ENCODE measurements at regions not wholly inside any gene's neighbourhood (a gene's known extent, or its start where the extent isn't known, plus 50 kb on each side); places are given as distances from the start of the nearest gene placed in this dataset.
"Not testable (repeated sequence)": the region's sequence is repeated elsewhere in the genome, so short reads cannot be mapped to it uniquely, and the experiment has no call there.

DNA sequence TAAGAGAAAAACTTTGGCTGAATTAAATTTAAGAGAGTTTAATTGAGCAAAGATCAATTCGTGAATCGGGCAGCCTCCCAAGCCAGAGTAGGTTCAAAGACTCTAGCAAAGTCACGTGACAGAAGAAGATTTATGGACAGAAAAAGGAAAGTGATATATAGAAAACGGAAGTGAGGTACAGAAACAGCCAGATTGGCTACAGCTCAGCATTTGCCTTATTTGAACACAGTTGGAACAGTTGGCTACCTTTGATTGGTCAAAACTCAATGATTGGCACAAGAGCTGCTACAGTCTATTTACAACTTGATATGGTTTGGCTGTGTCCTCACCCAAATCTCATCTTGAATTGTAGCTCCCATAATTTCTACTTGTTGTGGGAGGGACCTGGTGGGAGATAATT is 102.6 kb downstream of the PLG start:
- ATAC-seq, result no peak

DNA sequence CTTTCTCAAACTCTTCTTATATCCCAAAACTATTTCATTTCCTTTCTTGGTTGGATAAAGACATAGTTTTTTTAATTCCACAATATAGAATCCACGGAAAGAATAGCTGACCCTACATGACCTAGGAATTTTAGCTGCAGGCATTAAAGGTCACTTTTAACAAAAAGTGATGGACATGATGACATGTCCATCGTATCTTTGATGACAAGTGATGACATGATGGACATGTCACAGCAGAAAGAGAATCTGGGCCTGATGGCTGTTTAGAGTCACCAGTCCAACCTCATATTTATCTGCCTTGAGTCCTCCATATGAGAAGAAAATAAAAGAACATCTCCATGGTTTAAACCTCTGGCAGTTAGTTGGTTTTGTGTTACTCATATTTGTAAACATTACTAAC is 106.2 kb downstream of the PLG start:
- no peak for ATAC-seq

More for the DNA sequence above, 102.6 kb downstream of the PLG start:
- H3K27me3 Mint-ChIP-seq, result no peaks in the 10 kb centered on the region
- H3K36me3 Mint-ChIP-seq, result no peaks in the 10 kb centered on the region
- no peak for DNase-seq
- no peaks in the 10 kb centered on the region for H3K4me1 Mint-ChIP-seq
- CTCF ChIA-PET, result no interaction called here
- H3K4me3 Mint-ChIP-seq, result no peak overlapping the region
- H3K27ac Mint-ChIP-seq, result no peak overlapping the region
- H3K9me3 Mint-ChIP-seq (ENCODE audit: low read depth), result peaks cover 4% of the 10 kb centered on the region

DNA sequence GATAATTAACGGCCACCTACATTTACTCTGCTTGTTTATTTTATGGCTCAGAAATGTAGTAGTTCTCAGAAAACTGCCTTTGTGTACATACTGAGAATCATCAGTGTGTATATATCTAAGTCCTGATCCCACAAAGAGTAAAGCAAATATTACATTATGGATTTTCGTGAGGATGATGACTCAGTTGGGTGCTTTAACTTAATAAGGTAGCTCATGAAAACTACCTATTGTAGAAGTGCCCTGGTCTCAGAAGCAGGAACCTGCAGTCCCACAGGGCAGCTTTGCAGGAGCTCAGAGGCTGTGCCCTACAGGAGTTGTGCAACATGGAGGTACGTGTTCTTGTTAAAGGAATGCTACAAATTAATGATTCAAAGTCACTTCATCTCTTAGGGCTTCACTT is 108.2 kb downstream of the PLG start:
- no peak overlapping the region for H3K4me3 Mint-ChIP-seq
- no peaks in the 10 kb centered on the region for H3K9me3 Mint-ChIP-seq (ENCODE audit: low read depth)
- ATAC-seq (no peak), DNase-seq (no peak)
- no peak overlapping the region for H3K27ac Mint-ChIP-seq
- H3K4me1 Mint-ChIP-seq, result no peaks in the 10 kb centered on the region
- CTCF ChIA-PET, result no interaction called here
- peaks cover 4% of the 10 kb centered on the region for H3K27me3 Mint-ChIP-seq
- no peaks in the 10 kb centered on the region for H3K36me3 Mint-ChIP-seq

More for the DNA sequence above, 106.2 kb downstream of the PLG start:
- Mint-ChIP-seq H3K27ac (no peak overlapping the region), H3K36me3 (no peaks in the 10 kb centered on the region), H3K27me3 (peaks cover 4% of the 10 kb centered on the region), H3K4me1 (no peaks in the 10 kb centered on the region), H3K9me3 (ENCODE audit: low read depth) (no peaks in the 10 kb centered on the region), H3K4me3 (no peak overlapping the region)
- DNase-seq, result no peak
- CTCF ChIA-PET, result no interaction called here

DNA sequence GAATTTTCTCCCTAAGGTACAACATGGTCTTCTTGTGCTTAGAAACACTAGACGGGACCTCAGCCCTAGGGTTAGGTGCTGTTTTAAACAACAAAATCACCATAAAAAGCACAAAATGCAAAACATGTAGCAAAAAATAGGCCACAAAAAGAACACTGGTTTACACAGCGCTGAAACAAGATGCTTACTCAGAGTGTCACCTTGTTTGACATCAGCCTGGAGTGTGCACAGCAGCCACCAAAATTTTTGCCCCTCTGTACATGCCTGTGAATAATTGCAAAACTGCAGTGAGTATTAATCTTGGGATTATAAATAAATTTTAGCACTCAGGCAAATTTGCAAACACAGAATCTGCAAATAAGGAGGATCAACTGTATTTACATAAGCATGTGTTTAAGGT is 110.1 kb downstream of the PLG start:
- peaks cover 4% of the 10 kb centered on the region for H3K27me3 Mint-ChIP-seq
- no peak overlapping the region for H3K4me3 Mint-ChIP-seq
- ATAC-seq (no peak), DNase-seq (no peak)
- no peaks in the 10 kb centered on the region for H3K36me3 Mint-ChIP-seq
- H3K27ac Mint-ChIP-seq, result no peak overlapping the region
- CTCF ChIA-PET, result no interaction called here
- no peaks in the 10 kb centered on the region for H3K9me3 Mint-ChIP-seq (ENCODE audit: low read depth)
- no peaks in the 10 kb centered on the region for H3K4me1 Mint-ChIP-seq

DNA sequence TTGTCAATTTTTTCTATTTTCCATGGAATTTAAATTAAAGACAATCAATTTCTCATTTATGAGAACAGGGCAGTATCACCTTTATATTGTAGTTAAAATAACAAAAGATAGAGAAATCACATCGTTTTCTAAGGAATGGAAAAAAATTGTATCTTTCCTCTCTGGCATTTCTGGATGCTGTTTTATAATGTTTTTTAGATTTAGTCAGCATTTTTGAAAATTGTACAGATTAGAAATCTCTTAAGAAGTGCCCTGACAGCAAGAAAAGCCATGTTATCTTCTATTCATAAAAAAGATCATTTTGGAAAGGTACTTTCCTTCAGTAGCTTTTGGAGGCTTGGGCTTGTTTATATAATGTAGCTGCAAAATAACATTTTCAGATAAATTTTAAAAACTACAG is 116.9 kb downstream of the PLG start:
- DNase-seq (no peak), ATAC-seq (no peak)
- Mint-ChIP-seq H3K9me3 (ENCODE audit: low read depth) (no peaks in the 10 kb centered on the region), H3K4me3 (no peak overlapping the region), H3K27me3 (no peaks in the 10 kb centered on the region), H3K36me3 (no peaks in the 10 kb centered on the region), H3K4me1 (no peaks in the 10 kb centered on the region), H3K27ac (no peak overlapping the region)
- CTCF ChIA-PET, result no interaction called here

DNA sequence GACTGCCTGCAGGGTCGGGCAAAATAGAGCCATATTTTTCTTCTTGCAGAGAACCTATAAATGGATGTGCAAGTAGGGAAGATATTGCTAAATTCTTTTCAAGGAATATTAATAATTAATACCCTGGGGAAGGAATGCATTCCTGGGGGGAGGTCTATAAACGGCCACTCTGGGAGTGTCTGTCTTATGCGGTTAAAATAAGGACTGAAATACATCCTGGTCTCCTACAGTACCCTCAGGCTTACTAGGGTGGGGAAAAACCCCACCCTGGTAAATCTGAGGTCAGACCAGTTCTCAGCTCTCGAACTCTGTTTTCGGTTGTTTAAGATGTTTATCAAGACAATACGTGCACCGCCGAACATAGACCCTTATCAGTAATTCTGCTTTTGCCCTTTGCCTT is 118.6 kb downstream of the PLG start:
- not testable (repeated sequence) for H3K4me3 Mint-ChIP-seq, H3K27me3 Mint-ChIP-seq, ATAC-seq

DNA sequence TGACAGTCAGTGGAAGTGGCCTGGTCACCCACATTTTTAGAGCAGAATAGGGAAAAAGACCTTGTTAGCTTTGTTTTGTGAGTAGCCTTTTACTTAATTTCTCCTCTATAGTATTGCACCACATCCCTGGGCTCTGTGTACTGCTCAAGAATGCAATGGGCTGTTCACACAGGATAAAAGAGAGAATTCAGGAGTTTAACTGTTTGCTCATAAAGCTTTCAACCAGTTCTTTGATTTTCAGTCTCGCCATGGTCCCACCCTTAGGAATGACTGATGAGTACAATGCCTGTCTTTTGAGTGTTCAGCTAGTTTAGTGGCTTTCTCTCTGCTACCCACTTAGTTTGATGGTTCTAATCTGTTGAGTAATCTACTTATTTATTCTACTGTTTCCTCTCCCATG is 129.7 kb downstream of the PLG start:
- CTCF ChIA-PET, result no interaction called here
- H3K36me3 Mint-ChIP-seq, result no peaks in the 10 kb centered on the region
- DNase-seq (no peak), ATAC-seq (no peak)
- H3K4me3 Mint-ChIP-seq, result no peak overlapping the region
- no peaks in the 10 kb centered on the region for H3K4me1 Mint-ChIP-seq
- H3K27me3 Mint-ChIP-seq, result peaks cover 2% of the 10 kb centered on the region
- H3K9me3 Mint-ChIP-seq (ENCODE audit: low read depth), result no peaks in the 10 kb centered on the region
- H3K27ac Mint-ChIP-seq, result no peak overlapping the region

More for the DNA sequence above, 118.6 kb downstream of the PLG start:
- H3K9me3 Mint-ChIP-seq (ENCODE audit: low read depth); H3K4me1 Mint-ChIP-seq; DNase-seq; H3K27ac Mint-ChIP-seq; CTCF ChIA-PET; H3K36me3 Mint-ChIP-seq: not testable (repeated sequence)

DNA sequence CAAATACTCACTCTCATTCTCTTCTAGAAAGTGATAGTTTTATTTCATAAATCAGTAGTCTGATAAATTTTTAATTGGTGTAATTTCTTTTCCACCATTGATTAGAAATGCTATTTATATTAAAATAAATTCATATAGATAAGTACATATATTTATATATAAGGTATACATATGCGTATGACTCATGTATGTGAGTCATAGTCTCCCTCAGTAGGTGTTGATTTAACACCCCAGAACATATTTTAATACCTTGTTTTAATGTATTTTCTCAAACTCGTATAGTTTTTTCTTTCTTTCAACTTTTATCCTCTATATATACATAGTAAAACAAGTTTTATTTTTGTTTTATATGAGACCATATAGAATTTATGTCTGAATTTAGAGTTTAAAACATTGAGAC is 130.4 kb downstream of the PLG start:
- CTCF ChIA-PET, result no interaction called here
- no peaks in the 10 kb centered on the region for H3K4me1 Mint-ChIP-seq
- DNase-seq (no peak), ATAC-seq (no peak)
- H3K27ac Mint-ChIP-seq, result no peak overlapping the region
- no peak overlapping the region for H3K4me3 Mint-ChIP-seq
- peaks cover 2% of the 10 kb centered on the region for H3K27me3 Mint-ChIP-seq
- no peaks in the 10 kb centered on the region for H3K9me3 Mint-ChIP-seq (ENCODE audit: low read depth)
- H3K36me3 Mint-ChIP-seq, result no peaks in the 10 kb centered on the region

DNA sequence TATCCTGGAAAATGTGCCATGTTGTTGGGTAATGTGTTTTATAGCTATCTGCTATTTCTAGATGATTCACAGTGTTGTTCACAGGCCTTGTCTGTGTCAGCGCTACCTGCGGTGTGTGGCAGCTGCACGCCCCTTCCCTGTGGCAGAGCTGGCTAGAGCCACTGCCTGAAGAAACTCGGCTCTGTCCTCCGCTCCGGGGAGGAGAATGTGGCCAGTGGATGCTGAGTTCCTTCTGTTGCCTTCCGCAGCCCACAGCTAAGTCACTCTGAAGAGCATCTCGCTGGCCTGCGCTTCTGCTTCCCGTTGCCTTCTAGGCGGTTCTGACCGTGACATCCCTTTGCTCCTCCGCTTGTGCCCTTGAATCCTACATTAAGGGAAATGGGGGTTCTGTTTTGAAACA is 135.1 kb downstream of the PLG start:
- DNase-seq (no peak), ATAC-seq (no peak)
- no peaks in the 10 kb centered on the region for H3K4me1 Mint-ChIP-seq
- no peaks in the 10 kb centered on the region for H3K9me3 Mint-ChIP-seq (ENCODE audit: low read depth)
- no peaks in the 10 kb centered on the region for H3K36me3 Mint-ChIP-seq
- no peak overlapping the region for H3K27ac Mint-ChIP-seq
- H3K4me3 Mint-ChIP-seq, result no peak overlapping the region
- CTCF ChIA-PET, result no interaction called here
- no peaks in the 10 kb centered on the region for H3K27me3 Mint-ChIP-seq

DNA sequence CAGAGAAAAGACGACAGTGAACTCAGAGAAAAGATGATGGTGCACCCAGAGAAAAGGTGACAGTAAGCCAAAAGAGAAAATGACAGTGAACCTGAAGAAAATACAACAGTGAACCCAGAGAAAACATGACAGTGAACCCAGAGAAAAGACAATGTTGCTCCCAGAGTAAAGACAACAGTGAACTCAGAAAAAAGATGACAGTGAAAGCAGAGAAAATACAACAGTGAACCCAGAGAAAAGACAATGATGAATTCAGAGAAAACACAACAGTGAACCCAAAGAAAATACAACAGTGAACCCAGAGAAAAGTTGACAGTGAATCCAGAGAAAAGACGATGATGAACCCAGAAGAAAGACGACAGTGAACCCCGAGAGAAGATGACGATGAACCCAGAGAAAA is 140.5 kb upstream of the MAP3K4 start:
- no peaks in the 10 kb centered on the region for H3K27me3 Mint-ChIP-seq

DNA sequence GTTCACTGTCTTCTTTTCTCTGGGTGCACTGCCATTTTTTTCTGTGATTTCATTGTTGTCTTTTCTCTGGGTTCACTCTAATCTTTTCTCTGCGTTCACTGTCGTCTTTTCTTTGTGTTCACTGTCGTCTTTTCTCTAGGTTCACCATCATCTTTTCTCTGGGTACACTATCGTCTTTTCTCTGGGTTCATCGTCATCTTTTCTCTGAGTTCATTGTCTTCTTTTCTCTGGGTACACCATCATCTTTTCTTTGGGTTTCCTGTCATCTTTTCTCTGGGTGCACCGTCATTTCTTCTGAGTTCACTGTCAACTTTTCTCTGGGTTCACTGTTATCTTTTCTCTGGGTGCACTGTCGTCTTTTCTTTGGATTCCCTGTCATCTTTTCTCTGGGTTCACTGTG is 137.6 kb upstream of the MAP3K4 start:
- DNase-seq (no peak), ATAC-seq (no peak)
- CTCF ChIA-PET, result no interaction called here
- H3K27me3 Mint-ChIP-seq, result no peaks in the 10 kb centered on the region
- H3K4me1 Mint-ChIP-seq, result no peaks in the 10 kb centered on the region
- H3K36me3 Mint-ChIP-seq, result no peaks in the 10 kb centered on the region
- H3K27ac Mint-ChIP-seq, result no peak overlapping the region
- no peaks in the 10 kb centered on the region for H3K9me3 Mint-ChIP-seq (ENCODE audit: low read depth)
- no peak overlapping the region for H3K4me3 Mint-ChIP-seq

More for the DNA sequence above, 140.5 kb upstream of the MAP3K4 start:
- CTCF ChIA-PET, result no interaction called here
- DNase-seq (no peak), ATAC-seq (no peak)
- Mint-ChIP-seq H3K4me1 (no peaks in the 10 kb centered on the region), H3K27ac (no peak overlapping the region), H3K36me3 (no peaks in the 10 kb centered on the region), H3K9me3 (ENCODE audit: low read depth) (no peaks in the 10 kb centered on the region), H3K4me3 (no peak overlapping the region)

DNA sequence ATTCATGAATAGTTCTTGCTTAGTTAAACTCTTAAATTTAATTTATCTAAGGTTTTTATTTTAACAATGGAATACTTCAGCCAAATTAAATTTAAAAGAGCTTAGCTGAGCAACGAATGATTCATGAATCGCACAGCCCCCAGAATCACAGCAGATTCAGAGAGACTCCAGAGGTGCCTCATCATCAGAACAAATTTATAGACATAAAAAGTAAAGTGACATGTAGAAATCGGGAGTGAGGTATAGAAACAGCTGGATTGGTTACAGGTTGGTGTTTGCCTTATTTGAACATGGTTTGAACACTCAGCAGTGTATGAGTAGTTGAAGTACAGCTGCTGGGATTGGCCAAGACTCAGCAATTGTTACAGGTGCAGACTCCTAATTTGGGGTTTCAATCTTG is 132.7 kb upstream of the MAP3K4 start:
- H3K27me3 Mint-ChIP-seq, result no peaks in the 10 kb centered on the region
- H3K9me3 Mint-ChIP-seq (ENCODE audit: low read depth), result no peaks in the 10 kb centered on the region
- DNase-seq, result no peak
- H3K36me3 Mint-ChIP-seq, result no peaks in the 10 kb centered on the region
- CTCF ChIA-PET, result no interaction called here
- H3K4me3 Mint-ChIP-seq, result no peak overlapping the region
- no peak overlapping the region for H3K27ac Mint-ChIP-seq
- no peak for ATAC-seq
- H3K4me1 Mint-ChIP-seq, result no peaks in the 10 kb centered on the region

DNA sequence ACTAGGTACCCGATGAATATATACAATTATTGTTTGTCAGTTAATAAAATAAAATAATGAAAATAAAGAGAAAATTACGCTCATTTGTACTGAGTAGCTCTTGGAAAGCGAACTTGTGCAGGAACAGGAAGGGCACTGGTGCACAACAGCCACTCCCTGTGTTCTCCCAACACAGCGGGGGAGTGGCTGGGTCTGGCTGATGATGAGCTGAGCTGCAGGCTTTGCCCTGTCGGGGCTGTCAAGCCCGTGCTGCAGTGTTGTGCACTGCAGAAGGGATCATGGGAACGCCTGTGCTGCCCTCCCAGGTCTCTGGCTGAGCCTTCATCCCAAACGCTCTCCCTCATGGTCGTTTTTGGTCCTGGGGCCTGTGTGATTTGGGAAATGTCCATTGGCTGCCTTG is 131.7 kb upstream of the MAP3K4 start:
- Mint-ChIP-seq H3K36me3 (no peaks in the 10 kb centered on the region), H3K9me3 (ENCODE audit: low read depth) (no peaks in the 10 kb centered on the region), H3K27ac (no peak overlapping the region), H3K27me3 (no peaks in the 10 kb centered on the region), H3K4me3 (no peak overlapping the region), H3K4me1 (no peaks in the 10 kb centered on the region)
- ATAC-seq (no peak), DNase-seq (no peak)
- CTCF ChIA-PET, result no interaction called here

DNA sequence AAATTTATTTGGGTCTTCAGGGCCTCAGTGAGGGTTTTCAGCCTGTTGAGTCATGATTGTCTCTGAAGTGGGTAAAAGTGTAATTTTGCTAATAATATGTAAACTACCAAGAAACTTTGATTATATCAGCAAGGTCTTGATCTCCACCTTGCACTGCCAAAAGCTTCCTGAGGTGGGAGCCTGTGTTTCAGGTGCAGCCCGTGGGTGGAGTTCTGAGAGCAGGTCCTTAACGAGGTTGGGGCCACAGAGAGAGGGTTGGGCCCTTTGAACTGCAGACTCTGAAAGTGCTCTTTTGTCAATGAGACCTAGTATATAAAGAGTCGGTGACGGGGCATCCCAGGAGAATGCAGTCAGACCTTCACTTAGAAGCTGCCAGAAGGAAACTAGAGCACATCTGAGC is 129.7 kb upstream of the MAP3K4 start:
- DNase-seq (no peak), ATAC-seq (no peak)
- Mint-ChIP-seq H3K4me3 (no peak overlapping the region), H3K36me3 (no peaks in the 10 kb centered on the region), H3K27ac (no peak overlapping the region), H3K4me1 (no peaks in the 10 kb centered on the region), H3K9me3 (ENCODE audit: low read depth) (no peaks in the 10 kb centered on the region), H3K27me3 (no peaks in the 10 kb centered on the region)
- CTCF ChIA-PET, result no interaction called here

DNA sequence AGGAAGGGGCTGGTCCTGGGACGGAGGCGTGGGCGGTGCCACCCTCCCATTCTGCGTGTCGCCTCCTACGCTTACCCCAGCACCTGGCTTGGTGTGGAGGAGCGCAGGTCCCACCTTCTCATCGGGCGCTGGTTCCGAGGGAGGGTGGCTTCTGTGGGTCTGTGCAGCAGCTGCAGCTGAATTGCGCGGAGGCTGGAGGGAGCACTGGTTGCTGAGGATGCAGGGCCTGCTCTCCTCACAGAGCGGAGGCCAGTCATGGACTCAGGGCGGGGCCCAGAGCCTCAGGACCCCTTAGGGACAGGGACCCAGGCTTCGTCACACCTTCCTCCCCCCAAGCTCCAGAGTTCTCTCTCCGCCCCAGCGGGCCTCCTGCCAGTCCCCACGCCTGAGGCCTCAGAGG is 127.8 kb upstream of the MAP3K4 start:
- CTCF ChIA-PET, result no interaction called here
- Mint-ChIP-seq H3K36me3 (no peaks in the 10 kb centered on the region), H3K27me3 (no peaks in the 10 kb centered on the region), H3K27ac (no peak overlapping the region), H3K4me3 (no peak overlapping the region), H3K4me1 (no peaks in the 10 kb centered on the region), H3K9me3 (ENCODE audit: low read depth) (no peaks in the 10 kb centered on the region)
- DNase-seq (no peak), ATAC-seq (no peak)

All from activated CD8-positive, alpha-beta memory T cell treated with anti-CD3 and anti-CD28 coated beads, Interleukin-2, amount 10 ng/mL, durations not matched to agents 7 days and 5 days (primary cell).